ENCODE measurements at regions not wholly inside any gene's neighbourhood (a gene's known extent, or its start where the extent isn't known, plus 50 kb on each side); places are given as distances from the start of the nearest gene placed in this dataset.

DNA sequence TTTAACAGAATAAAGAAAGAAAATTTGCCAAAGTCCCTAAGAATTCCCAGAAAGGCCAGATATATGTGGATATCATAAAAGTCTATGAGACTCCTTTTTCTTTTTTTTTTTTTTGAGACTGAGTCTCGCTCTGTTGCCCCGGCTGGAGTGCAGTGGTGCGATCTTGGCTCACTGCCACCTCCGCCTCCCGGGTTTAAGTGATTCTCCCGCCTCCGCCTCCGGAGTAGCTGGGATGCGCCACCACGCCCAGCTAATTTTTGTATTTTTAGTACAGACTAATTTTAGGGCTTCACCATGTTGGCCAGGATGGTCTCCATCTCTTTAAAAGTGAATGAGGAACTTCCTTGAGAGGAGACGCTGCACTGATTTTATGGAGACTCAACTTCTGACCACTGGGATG, 335.2 kb downstream of the FBXO15 start:
- no peaks in the 10 kb centered on the region for H3K79me2 ChIP-seq (ENCODE audit: insufficient read depth, low read length)
- no peak overlapping the region for H3K4me2 ChIP-seq (ENCODE audit: low read depth, low read length, poor library complexity, severe bottlenecking)
- no peak overlapping the region for H2AFZ ChIP-seq (ENCODE audit: low read length)
- H3K4me3 ChIP-seq (ENCODE audit: low read length, poor library complexity, severe bottlenecking): no peak overlapping the region
- peaks cover 7% of the 10 kb centered on the region for H3K9me3 ChIP-seq (ENCODE audit: insufficient read depth, low read depth, low read length)
- peaks cover 24% of the 10 kb centered on the region for H3K4me1 ChIP-seq (ENCODE audit: insufficient read depth, low read length, poor library complexity, severe bottlenecking)
- H4K20me1 ChIP-seq (ENCODE audit: insufficient read depth, low read length, poor library complexity, severe bottlenecking): no peaks in the 10 kb centered on the region
- TF ChIP-seq, protein P1, sequence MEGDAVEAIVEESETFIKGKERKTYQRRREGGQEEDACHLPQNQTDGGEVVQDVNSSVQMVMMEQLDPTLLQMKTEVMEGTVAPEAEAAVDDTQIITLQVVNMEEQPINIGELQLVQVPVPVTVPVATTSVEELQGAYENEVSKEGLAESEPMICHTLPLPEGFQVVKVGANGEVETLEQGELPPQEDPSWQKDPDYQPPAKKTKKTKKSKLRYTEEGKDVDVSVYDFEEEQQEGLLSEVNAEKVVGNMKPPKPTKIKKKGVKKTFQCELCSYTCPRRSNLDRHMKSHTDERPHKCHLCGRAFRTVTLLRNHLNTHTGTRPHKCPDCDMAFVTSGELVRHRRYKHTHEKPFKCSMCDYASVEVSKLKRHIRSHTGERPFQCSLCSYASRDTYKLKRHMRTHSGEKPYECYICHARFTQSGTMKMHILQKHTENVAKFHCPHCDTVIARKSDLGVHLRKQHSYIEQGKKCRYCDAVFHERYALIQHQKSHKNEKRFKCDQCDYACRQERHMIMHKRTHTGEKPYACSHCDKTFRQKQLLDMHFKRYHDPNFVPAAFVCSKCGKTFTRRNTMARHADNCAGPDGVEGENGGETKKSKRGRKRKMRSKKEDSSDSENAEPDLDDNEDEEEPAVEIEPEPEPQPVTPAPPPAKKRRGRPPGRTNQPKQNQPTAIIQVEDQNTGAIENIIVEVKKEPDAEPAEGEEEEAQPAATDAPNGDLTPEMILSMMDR (conservative IDR thresholded peaks at IDR 0.05; ENCODE audit: low read length): no peak
- no peak for TF ChIP-seq EZH2phosphoT487 (IDR thresholded peaks at IDR 0.05; ENCODE audit: borderline replicate concordance)
- H3F3A ChIP-seq (ENCODE audit: low read depth): no peaks in the 10 kb centered on the region
- H3K36me3 ChIP-seq (ENCODE audit: insufficient read depth, low read length): no peaks in the 10 kb centered on the region
- no peak overlapping the region for H3K9ac ChIP-seq (ENCODE audit: low read depth, low read length, poor library complexity, severe bottlenecking)
- no peaks in the 10 kb centered on the region for H3K27me3 ChIP-seq (ENCODE audit: insufficient read depth, low read length, poor library complexity, severe bottlenecking)
- H3K9me2 ChIP-seq (replicated peaks; ENCODE audit: low read depth, low read length): no peaks in the 10 kb centered on the region

DNA sequence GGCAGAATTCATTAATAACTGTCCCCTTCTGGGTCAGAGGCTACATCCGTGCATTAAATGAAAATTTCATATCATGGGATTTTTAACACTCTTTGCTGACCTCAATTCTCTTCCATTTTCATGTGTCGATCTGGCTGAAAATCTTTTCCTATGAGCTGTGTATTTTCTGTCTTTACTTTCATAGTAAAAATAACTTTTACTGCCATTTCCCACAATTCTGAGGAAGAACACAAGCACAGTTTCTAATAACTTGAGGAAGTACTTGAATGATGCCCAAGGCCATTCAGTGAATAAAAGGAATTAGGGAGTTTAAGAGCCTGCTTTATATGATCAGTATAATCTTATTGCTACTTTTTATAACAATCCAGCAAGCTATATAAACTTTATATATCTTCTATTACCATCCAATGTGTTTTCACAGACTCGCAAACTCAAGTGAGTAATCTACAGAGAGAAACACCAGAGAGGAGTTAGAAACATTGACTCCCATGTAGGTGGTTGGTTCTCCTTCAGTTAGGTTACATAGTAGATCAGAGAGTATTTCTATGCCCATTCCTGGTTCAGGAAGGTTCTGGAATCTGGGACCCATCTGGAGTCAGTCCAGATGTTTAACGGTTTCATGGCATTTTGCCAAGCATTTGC, 340.0 kb downstream of the FBXO15 start:
- Histone ChIP-seq H2AFZ (ENCODE audit: low read length) (no peak overlapping the region), H3K9ac (ENCODE audit: low read depth, low read length, poor library complexity, severe bottlenecking) (no peak overlapping the region), H3K27me3 (ENCODE audit: insufficient read depth, low read length, poor library complexity, severe bottlenecking) (no peaks in the 10 kb centered on the region), H3K36me3 (ENCODE audit: insufficient read depth, low read length) (no peaks in the 10 kb centered on the region), H3K9me2 (replicated peaks; ENCODE audit: low read depth, low read length) (no peaks in the 10 kb centered on the region), H4K20me1 (ENCODE audit: insufficient read depth, low read length, poor library complexity, severe bottlenecking) (no peaks in the 10 kb centered on the region), H3K4me1 (ENCODE audit: insufficient read depth, low read length, poor library complexity, severe bottlenecking) (peaks cover 25% of the 10 kb centered on the region), H3K79me2 (ENCODE audit: insufficient read depth, low read length) (no peaks in the 10 kb centered on the region), H3K9me3 (ENCODE audit: insufficient read depth, low read depth, low read length) (no peaks in the 10 kb centered on the region), H3K4me3 (ENCODE audit: low read length, poor library complexity, severe bottlenecking) (no peak overlapping the region), H3F3A (ENCODE audit: low read depth) (no peaks in the 10 kb centered on the region), H3K4me2 (ENCODE audit: low read depth, low read length, poor library complexity, severe bottlenecking) (no peak overlapping the region)
- TF ChIP-seq, protein P1 (conservative IDR thresholded peaks at IDR 0.05; ENCODE audit: low read length): no peak
- TF ChIP-seq EZH2phosphoT487 (IDR thresholded peaks at IDR 0.05; ENCODE audit: borderline replicate concordance): no peak

GRCh38 chr18:73805991-73806390, 341.6 kb downstream of the FBXO15 start:
- H3K27me3 ChIP-seq (ENCODE audit: insufficient read depth, low read length, poor library complexity, severe bottlenecking): no peaks in the 10 kb centered on the region
- TF ChIP-seq, protein P1 (conservative IDR thresholded peaks at IDR 0.05; ENCODE audit: low read length): no peak
- TF ChIP-seq EZH2phosphoT487 (IDR thresholded peaks at IDR 0.05; ENCODE audit: borderline replicate concordance): no peak
- H3K9ac ChIP-seq (ENCODE audit: low read depth, low read length, poor library complexity, severe bottlenecking): no peak overlapping the region
- no peak overlapping the region for H3K4me3 ChIP-seq (ENCODE audit: low read length, poor library complexity, severe bottlenecking)
- H3F3A ChIP-seq (ENCODE audit: low read depth): no peaks in the 10 kb centered on the region
- no peaks in the 10 kb centered on the region for H4K20me1 ChIP-seq (ENCODE audit: insufficient read depth, low read length, poor library complexity, severe bottlenecking)
- H3K36me3 ChIP-seq (ENCODE audit: insufficient read depth, low read length): no peaks in the 10 kb centered on the region
- 0 out of 2 replicates have a peak overlapping the region, but pooled peaks have one; percentile 22 for H2AFZ ChIP-seq (ENCODE audit: low read length)
- no peaks in the 10 kb centered on the region for H3K79me2 ChIP-seq (ENCODE audit: insufficient read depth, low read length)
- peaks cover 25% of the 10 kb centered on the region for H3K4me1 ChIP-seq (ENCODE audit: insufficient read depth, low read length, poor library complexity, severe bottlenecking)
- no peak overlapping the region for H3K4me2 ChIP-seq (ENCODE audit: low read depth, low read length, poor library complexity, severe bottlenecking)
- H3K9me2 ChIP-seq (replicated peaks; ENCODE audit: low read depth, low read length): no peaks in the 10 kb centered on the region
- no peaks in the 10 kb centered on the region for H3K9me3 ChIP-seq (ENCODE audit: insufficient read depth, low read depth, low read length)

Data from Loucy (cell line).